ENCODE measurements at regions not wholly inside any gene's neighbourhood (a gene's known extent, or its start where the extent isn't known, plus 50 kb on each side); places are given as distances from the start of the nearest gene placed in this dataset.
"Not testable (repeated sequence)": the region's sequence is repeated elsewhere in the genome, so short reads cannot be mapped to it uniquely, and the experiment has no call there.

DNA sequence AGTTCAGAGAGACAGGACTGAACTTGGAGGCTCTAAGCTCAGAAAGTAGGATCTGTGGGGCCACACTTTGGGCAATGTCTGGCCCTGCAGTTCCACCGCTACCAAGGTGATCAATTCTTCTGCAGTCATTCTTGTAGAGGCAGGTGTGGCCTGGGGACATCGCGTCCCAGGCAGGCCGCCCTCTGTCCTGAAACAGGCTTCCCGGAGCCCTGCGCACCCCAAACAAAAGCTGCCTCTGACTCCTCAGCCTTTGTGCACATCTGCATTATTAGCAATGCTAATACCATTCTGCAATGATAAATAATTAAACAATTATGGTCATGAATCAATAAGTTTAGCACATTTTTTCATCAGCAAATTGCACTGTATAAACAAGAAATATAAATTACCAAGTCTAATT is 160.2 kb downstream of the URI1 start:
- DNase-seq (ENCODE audit: low read depth in 4 of 4, low spot score in 3 of 4): no peak

DNA sequence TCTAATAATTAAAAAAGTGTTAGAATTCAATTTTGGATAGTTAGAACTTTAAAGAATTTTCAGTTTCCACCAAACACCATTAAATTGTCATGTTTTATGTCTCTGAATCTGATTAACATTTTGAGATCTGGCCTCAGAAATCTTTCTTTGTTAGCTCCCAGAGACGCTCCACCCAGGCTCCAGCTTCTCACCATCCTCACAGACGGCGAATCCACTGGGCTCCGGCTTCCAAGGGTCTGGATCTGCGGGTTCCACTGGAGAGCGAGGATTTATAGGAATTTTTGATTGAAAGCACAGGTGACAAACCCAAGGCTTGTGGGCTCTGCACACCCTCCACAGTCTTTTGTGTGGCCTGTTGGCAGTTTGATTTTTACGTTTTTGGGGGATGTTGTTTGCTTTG is 160.6 kb downstream of the URI1 start:
- DNase-seq (ENCODE audit: low read depth in 4 of 4, low spot score in 3 of 4): no peak

DNA sequence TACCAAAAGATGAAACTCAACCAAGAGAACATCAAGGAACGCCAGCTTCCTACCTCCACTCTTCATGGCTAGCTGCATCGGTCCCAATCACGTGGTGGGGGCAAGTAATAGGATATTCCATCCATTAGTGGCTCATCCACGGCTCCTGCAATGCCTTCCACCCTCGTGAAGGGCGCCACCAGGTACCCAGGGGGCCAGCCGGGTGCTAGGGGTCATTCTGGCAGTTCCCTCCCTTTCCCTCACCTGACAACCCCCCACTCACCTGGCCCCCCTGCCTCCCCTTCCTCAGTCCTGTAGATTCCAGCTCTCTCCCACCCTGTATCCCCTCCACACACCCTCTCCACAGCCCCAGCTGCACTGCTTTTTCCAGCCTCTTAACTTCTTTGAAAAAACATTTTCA is 161.9 kb downstream of the URI1 start:
- no peak for DNase-seq (ENCODE audit: low read depth in 4 of 4, low spot score in 3 of 4)

DNA sequence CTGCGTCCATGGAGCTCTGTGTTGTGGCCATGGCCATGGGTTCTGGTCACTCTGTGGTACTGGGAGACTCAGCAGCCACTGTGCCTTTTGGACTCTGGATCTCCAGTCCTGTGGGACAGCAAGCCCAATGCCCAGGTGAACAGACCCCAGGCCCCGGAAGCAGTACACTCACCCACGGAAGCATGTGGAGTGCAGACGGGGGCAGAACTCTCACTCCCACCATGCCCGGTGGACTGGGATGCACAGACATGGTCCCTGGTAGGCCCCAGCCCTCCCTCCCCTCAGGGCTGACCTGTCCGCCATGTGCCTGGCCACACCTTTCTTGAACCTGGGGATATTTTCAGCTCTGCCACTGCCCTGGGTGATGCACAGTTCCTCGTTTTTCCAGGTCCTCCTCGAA is 163.3 kb downstream of the URI1 start:
- DNase-seq (ENCODE audit: low read depth in 4 of 4, low spot score in 3 of 4): no peak

DNA sequence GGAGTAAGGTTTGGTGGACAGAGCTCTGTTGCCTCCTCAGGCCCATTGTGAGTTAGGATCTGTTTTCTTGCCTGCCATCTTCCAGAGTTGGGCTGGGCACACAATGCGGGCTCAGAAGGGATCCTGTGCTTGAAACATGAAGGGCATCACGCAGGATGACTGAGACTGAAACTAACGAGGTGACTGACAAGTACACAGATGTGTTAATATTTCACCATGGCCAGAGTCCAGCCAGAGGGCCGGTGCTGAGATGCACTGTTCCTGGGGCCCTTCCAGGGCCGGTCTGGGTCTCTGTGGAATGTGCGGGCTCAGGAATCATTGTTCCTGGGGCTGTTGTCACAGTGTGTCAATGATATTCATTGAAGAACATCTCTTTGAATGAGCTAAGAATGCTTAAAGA is 163.7 kb downstream of the URI1 start:
- no peak for DNase-seq (ENCODE audit: low read depth in 4 of 4, low spot score in 3 of 4)

DNA sequence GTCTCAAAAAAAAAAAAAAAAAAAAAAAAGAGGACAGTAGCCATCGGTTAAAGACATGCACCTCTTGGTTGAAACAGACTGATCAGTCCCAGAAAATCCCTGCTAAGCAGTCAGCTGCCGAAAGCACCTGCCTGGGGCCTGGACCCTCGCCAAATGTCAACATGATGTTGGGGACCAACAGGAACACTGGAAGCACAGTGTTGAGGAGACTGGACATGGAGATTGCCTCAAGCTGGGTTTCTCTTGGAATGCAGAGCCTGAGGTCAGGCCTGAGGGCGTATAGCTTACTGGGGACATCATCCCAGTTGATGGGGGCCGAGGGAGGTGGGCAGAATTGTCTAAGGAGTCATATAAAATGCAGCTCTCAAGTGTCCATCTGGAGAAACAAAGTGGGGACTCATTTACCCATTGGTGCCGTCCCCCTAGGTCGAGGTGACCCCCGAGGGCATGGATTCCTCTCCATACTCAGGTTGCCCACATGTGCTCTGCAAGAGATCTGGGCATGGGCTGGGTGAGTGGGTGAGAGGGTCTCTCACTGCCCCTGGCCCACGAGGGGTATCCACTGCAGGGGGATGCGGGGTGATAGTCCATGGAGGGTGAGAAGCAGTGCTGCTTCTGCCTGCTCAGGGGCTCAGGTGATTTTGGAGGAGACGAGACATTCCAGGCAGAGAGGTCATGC is 164.5 kb downstream of the URI1 start:
- no peak for DNase-seq (ENCODE audit: low read depth in 4 of 4, low spot score in 3 of 4)

DNA sequence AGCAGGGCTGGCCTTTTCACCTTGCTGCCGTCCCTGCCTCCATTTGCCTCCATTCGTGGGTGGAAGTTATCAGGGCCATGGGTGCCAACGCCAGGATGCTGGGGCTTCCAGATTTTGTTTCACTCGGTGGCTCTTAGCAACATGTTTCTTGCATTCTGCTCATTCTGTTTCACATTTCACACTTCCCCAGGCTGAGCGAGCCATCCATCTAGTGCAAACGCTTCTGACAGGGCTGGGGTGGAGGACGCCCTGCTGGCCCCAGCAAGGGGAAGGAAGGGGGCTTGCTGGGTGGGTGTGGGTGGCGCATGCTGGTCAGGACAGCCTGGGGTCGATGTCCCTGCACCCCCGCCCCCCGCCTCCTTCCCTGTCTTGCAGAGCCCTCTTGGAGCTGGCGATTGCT is 165.2 kb downstream of the URI1 start:
- DNase-seq (ENCODE audit: low read depth in 4 of 4, low spot score in 3 of 4): no peak

DNA sequence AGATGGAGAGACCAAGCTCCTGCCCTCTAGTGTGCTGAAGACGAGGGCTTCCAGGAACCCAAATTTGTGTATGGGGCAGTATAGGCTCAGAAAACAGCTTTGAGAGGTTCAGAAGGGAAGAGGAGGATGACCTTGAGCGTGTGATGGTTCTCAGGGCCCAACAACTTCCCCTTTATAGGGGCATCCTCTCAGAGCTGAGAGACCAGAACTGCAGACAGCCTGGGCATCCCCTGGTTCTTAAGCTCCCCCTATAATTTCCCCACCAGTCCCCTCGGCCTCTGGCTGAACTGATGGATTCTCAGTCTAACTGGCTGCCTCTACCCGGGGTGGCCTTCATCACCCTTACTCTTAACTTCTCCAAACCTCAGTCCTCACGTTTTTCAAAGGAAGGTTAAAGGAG is 167.5 kb downstream of the URI1 start:
- no peak for DNase-seq (ENCODE audit: low read depth in 4 of 4, low spot score in 3 of 4)

DNA sequence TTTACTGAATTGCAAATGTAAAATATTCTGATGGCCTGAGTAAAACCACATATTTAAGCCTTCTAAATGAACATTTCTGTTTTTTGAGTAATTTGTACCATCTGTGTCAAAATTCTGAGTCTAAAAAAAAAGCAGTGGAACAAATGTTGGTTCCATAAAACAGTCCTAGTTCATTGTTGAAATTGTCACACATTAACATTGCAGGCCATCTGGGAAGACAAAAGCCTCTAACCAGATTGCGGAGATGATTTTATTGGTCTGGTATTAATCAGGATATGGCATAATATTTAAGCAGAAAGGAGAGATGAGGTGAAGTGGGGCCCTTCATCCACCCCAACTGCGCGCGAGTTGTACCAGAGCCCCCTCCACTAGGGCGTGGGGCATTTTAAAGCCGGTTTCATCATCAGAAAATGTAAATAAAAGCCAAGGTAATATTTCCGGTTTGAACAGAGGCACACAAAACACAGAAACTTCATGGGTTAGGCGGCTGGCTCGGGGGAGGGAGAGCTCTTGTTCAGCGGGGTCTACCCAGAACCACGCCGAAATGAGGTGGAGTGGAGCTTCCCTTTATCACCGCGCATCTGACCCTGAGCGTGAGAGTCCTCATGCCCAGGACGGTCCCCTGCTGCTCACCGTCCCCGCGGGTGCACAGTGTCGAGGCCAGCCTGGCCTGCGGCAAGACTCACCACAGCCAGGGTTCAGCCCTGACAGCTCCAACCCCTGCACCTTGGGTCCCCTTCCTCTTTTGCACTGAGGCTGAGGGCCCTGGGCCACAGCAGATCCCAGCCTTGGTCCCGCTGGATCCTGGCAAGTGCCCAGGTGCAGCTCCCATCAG is 169.2 kb downstream of the URI1 start:
- DNase-seq (ENCODE audit: low read depth in 4 of 4, low spot score in 3 of 4): no peak

DNA sequence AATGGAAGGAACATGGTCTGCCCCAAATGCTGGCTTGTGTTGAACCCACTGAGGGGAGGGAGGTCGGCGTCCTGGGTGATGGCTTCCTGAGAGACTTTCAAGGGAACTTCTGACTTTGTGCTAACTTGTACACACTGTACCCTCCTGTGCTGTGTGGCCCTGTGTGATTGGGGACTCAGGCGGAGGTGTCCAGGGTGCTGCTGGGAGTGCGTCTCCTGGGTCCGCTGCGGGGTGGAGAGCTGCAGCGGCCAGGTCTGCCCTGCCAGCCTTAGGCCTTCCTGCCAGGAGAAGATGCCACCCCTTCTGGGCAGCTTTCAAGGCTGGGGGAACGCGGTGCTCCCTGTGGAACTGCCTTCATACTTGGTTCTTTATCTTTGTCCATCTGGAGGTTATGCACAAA is 170.1 kb downstream of the URI1 start:
- no peak for DNase-seq (ENCODE audit: low read depth in 4 of 4, low spot score in 3 of 4)

DNA sequence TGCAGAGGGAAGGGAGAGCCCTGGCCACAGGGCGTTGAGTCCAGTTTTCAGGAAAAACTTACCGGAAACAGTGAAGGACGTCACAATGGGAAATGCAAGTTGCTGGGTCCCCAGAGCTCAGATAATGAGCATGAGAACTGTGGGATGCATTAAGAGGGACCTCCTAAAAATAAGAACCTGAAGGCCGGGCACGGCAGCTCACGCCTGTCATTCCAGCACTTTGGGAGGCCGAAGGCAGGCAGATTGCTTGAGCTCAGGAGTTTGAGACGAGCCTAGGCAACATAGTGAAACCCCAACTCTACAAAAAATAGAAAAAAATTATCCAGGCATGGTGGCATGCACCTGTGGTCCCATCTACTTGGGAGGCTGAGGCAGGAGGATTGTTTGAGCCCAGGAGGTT is 170.6 kb downstream of the URI1 start:
- no peak for DNase-seq (ENCODE audit: low read depth in 4 of 4, low spot score in 3 of 4)

DNA sequence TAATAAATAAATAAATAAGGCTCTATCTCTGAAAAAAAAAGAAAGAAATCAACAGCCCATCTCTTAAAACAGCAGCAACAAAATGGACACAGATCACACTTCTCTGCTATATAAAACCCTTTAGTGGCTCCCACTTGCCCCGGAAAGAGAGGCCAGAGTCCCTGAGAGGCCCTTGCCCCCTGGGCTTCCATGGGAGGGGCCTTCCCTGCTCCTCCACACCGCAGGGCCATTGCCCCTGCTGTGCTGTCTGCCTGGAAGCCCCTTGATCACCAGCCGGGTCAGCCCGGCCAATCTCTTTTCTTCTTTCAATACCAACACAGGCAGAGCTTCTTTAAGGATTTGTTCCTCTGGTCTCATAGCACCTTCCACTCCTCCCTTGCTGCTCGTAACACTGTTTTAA is 171.1 kb downstream of the URI1 start:
- no peak for DNase-seq (ENCODE audit: low read depth in 4 of 4, low spot score in 3 of 4)

DNA sequence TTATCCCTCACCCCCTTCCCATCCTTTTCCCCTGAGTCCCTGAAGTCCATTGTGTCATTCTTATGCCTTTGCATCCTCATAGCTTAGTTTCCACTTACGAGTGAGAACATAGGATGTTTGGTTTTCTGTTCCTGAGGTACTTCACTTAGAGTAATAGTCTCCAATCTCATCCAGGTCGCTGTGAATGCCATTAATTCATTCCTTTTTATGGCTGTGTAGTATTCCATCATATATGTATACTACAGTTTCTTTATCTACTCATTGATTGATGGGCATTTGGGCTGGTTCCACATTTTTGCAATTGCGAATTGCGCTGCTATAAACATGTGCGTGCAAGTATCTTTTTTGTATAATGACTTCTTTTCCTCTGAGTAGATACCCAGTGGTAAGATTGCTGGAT is 172.1 kb downstream of the URI1 start:
- not testable (repeated sequence) for DNase-seq (ENCODE audit: low read depth in 4 of 4, low spot score in 3 of 4)

DNA sequence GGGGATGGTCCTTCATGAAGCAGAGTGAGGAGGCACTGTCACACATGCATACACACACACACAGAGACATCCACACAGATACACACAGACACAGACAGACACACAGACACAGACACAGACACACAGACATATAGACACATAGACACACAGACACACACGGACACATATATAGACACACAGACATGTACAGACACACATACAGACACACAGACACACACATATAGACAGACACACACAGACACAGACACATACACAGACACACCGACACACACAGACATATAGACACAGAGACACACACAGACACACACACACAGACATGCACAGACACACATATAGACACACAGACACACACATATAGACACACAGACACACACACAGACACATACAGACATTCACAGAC is 173.9 kb downstream of the URI1 start:
- DNase-seq (ENCODE audit: low read depth in 4 of 4, low spot score in 3 of 4): no peak

DNA sequence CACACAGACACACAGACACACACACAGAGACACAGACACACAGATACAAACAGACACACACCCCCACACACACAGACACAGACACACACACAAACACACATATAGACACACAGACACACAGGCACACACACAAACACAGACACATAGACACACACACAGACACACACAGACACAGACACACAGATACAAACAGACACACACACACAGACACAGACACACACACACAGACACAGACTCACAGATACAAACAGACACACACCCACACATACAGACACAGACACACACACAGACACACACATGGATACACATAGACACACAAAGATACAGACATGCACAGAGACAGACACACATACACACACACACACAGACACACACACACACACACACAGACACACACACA is 174.5 kb downstream of the URI1 start:
- DNase-seq (ENCODE audit: low read depth in 4 of 4, low spot score in 3 of 4): no peak

DNA sequence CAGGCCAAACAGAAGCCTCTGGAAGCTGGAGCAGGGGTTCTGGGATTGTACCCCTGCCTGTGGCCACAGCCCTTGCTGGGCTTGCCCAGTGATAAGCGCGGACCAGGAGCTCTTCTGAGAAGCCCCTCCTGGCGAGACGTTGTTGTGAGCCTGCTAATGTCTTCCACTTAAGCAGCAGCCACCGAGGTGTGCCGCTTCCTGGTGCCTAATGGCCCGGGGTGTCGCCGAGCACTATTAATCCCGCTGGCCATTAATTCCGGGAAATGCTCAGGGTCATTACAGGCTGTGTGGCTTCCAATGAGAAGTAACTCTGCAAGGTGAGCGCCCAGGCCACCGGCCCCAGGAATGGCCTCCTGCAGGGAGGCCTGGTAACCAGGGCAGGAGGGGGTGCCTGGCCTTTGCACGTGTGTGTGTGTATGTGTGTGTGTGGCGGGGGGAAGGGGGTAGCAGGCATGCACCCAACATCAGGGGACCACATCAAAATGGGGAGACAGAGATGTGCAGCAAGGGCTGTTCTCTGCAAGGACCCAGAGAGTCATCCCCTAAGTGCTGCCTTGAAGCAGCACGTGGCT is 175.0 kb downstream of the URI1 start:
- DNase-seq (ENCODE audit: low read depth in 4 of 4, low spot score in 3 of 4): peak in 2 of 4 donors; percentile 18 to 40

DNA sequence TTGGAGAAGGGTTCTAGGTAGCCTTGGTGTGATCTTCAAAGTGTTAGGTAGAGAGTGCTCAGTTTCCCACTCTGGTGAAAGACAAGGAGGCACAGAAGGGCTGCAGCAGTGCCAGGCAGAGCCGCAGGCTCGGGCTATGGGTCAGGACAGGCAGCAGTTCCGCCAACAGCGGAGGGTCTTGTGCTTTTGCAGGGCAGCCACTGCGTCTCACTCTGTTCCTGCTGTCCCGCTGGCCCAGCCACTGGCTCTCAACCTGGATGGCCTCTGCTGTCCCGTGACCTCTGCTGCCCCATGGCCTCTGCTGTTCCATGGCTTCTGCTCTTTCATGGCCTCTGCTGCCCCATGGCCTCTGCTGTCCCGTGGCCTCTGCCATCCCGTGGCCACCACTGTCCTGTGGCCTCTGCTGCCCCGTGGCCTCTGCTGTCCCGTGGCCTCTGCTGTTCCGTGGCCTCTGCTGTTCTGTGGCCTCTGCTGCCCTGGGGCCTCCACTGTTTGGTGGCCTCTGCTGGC is 175.7 kb downstream of the URI1 start:
- no peak for DNase-seq (ENCODE audit: low read depth in 4 of 4, low spot score in 3 of 4)

DNA sequence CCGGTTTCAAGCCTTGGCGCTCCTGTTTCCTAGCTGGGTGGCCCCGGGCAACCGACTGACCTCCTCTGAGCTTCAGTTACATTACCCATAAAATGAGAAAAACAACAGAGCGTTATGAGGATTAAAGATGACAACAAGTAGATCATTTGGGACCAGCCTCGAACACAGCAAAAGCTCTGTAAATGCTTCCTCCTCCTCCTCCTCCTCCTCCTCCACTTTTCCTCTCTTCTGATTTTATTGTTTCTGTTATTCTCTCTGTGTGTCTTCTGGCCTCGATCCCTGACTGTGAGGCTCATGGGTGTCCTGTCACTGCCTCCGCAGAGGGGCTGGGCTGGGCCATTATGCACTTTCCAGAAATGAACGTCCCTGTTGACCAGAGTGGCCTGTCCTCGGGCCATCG is 176.2 kb downstream of the URI1 start:
- DNase-seq (ENCODE audit: low read depth in 4 of 4, low spot score in 3 of 4): no peak

DNA sequence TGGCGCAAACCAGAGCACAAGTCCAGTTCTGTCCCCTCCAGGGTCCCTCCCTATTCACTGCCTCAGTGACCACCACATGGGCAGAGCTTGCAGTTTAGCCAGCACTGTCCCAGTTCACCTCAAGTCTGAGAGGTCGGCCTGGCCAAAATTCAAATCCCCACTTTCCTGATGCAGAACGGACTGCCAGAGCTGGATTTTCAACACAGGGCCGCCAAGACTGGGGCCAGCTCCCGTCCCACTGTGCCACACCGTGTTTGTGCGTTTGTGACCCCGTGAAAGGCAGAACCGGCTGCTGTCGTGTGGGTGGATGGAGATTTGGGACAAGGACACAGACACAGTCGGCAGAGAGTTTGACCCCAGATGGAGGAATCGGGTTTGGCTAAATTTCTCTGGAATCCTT is 176.7 kb downstream of the URI1 start:
- no peak for DNase-seq (ENCODE audit: low read depth in 4 of 4, low spot score in 3 of 4)

DNA sequence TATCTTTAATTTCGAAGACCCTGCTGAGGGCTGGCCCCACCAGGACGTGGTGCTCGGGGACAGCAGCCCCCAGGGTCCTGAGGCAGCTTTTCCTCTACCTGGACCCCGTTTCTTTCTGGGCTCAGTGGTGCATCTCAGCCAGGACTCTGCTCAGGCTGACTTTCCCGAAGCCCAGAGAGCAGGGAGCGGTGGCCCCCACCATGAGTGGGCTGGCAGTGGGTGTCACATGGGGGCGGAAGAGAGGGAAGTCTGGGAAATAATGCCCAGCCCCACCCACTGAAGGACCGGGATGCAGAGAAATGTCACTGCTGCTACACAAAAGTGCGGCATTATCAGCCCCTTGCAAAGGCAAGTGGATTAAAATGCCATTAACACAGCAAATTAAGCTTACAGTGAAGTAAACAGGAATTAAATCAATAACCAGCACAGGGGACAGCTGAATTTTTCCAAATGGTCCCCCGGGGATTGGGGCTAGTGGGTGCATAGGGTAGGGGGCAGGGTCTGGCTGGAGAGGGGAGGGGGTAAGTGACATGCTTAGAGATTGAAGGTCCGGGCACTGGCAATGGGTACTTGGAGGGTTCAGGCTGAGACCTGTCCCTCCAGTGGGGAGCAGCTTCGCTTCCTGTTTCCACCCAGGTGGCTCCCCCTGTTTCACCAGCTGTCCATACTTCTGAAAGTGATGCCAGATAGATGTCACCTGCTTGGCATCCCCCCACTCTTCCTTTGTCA is 177.3 kb downstream of the URI1 start:
- DNase-seq (ENCODE audit: low read depth in 4 of 4, low spot score in 3 of 4): no peak

DNA sequence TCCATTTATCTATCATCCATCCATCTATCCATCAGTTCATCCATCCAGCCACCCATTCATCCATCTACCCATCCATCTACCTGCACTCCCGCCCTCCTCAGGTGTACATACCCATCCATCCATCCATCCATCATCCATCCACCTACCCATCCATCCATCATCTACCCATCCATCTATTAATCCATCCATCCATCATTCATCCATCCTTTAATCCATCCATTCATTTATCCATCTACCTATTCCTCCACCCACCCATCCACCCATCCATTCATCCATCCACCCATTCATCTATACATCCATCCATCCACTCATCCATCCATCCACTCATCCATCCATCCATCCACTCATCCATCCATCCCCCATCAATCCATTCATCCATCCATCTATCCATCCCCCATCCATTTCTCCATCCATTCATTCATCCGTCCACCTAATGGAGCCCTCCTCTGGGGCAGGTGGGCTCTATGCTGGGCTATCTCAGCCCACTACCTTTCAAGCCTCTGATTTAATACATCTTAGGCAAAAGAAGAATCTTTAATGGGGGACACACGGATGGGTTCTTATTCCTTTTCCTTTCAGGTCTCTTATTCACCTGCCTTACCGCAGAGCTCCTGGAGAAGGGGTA is 178.9 kb downstream of the URI1 start:
- DNase-seq (ENCODE audit: low read depth in 4 of 4, low spot score in 3 of 4): no peak

Measured in left renal pelvis (tissue), 4 donors.